NK-92 treated with Interleukin-12 subunit alpha and Interleukin-12 subunit beta, amount 100 ng/mL, for 24 hours (cell line): ENCODE measurements at regions not wholly inside any gene's neighbourhood (a gene's known extent, or its start where the extent isn't known, plus 50 kb on each side); places are given as distances from the start of the nearest gene placed in this dataset.

Source experiments
- DNase-seq: peaks from one replicate; lab custom pipeline; 2025; lab: John Stamatoyannopoulos, UW

- no peak for DNase-seq
Observed at GRCh38 chr11:76276781-76277155, 70.5 kb upstream of the WNT11 start.

- DNase-seq = no peak
Observed at GRCh38 chr11:76276046-76276780, 69.9 kb upstream of the WNT11 start.

GRCh38 chr11:76275446-76275845 is 69.1 kb upstream of the WNT11 start:
- DNase-seq = no peak

DNA sequence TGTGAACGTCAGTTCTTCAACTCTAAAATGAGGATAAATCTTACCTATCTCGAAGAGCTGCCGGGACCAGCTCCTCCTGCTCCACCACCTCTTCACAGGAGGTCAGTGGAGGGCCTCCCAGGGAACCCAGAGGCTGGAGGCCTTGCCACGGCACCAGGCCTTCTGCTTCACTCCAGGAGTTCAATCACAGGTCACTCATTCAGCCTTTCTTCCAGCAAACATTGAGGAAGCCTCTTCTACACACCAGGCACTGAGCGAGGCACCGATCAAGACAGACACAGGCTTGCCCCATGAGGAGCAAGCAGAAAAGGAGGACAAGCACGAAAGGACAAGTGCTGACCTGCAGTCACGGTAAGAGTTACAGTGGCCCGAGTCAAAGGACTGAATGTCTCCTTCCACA is 64.8 kb upstream of the WNT11 start:
- DNase-seq = no peak

DNA sequence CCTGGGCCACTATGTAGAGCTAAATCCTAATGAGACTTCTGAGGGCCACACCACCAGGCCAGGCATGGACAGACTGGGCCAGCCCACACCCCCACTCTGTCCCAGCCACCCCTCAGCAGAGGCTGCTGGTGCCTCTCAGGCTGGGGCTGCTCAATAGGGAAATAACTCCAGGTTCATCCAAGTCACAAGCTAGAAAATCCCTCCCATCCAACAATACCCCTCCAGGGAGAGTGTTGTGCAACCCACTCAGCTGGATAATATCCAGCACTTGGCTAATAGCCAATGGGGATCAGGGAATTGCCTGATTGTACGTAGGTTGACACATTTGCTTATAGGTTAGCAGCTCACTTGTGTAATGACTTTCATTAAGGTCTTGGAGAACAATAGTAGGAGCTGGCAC is 64.1 kb upstream of the WNT11 start:
- no peak for DNase-seq

- no peak for DNase-seq
Observed at GRCh38 chr11:76269661-76270261, 63.5 kb upstream of the WNT11 start.

GRCh38 chr11:76269247-76269646 is 62.9 kb upstream of the WNT11 start:
- no peak for DNase-seq

- no peak for DNase-seq
Observed at GRCh38 chr11:76268498-76268897, 62.2 kb upstream of the WNT11 start.

DNA sequence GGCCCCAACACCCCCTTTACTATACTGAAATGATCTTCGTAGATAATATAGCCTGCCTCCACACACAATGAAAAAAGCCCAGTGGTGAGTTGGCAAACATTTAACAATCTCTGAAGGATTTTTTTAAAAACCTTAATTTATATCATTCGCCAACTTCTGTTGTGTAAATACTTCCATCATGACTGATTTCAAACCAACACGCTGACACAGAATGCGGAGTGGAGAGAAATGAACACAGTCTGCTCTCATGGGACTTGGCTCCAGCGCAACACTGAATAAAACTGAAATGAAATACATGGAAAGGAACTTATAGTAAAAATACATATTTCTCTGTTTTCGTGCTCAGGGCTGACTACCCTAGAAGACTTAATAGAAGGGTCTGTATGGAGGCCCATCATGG is 61.3 kb upstream of the WNT11 start:
- no peak for DNase-seq

DNA sequence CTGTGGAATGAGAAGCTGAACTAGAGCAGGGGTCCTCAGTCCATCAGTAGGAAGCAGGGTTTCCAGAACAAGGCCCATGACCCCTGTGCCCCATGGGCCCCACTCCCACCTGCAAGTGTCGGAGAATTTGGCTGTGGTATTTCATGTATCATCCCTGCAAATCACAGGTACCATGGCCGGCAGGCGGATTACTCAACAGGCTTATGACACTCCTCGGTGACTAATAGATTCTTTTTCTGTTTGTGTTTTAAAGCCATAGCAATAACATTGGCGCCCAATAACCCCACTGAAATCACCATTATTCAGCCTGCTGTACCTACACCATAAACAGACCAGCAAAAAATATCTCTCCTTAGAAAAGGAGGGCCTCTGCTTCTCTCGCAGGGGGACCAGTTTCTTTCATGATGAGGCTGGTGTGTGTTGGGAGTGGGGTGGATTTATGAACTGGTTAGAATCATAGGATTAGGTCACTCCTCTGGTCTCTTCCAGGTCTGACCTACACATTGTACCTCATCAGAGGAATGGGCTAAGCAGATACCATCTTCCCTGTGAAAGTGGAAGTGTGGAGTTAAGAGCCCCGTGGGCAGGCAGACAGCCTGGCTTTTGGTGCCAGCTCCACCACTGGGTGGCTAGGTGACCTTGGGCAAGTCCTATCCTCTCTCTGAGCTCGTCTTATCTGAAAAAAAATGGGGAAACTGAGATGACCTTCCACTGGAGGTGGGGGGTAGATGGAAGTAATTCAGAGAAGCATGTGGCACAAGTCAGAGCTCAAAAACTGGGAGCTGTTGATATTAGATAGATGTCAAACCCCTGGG is 60.2 kb upstream of the WNT11 start:
- DNase-seq = peak; percentile 20

DNA sequence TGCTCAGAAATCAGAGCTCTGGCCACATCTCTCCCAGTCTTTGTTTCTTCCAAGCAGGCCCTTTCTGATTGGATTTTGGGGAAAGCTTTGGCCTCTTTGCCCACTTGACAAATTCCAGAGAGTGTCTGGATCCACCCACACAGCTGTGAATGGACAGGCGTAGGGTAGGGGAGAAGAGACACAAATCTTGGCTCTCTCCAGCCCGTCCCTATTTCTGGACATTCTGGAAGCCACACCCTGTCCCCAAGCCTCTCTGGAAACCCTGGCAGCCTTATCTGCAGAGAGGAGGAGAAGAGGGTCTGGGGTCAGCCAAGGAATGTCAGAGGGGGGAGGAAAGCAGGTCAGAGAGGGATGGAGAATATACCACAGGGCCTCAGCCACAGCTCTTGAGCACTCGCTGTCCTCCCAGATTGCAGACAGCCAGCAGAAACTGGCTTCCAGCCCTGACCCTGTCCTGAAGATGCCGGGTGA is 59.5 kb upstream of the WNT11 start:
- DNase-seq = no peak

- no peak for DNase-seq
Observed at GRCh38 chr11:76263657-76264056, 57.4 kb upstream of the WNT11 start.

DNA sequence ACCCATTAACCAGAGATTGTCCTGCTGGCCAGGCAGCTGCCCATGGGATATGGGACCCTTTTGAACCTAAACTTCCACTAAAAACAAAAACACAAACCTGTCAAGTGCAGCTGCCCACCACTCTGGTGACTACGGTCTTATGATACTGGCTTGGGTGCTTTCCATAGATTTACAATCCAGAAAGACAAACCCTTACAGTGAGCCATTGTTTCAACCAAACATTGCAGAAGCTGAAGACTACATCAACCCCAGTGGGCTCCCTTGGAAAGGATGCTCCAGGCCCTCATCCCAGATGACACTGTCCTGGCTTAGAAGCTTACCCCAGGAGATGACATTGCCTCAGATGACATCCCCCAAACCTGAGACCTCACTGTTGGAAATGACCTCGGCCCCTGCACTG is 56.9 kb upstream of the WNT11 start:
- DNase-seq = no peak

- DNase-seq = no peak
Observed at GRCh38 chr11:76260296-76260925, 54.1 kb upstream of the WNT11 start.

DNA sequence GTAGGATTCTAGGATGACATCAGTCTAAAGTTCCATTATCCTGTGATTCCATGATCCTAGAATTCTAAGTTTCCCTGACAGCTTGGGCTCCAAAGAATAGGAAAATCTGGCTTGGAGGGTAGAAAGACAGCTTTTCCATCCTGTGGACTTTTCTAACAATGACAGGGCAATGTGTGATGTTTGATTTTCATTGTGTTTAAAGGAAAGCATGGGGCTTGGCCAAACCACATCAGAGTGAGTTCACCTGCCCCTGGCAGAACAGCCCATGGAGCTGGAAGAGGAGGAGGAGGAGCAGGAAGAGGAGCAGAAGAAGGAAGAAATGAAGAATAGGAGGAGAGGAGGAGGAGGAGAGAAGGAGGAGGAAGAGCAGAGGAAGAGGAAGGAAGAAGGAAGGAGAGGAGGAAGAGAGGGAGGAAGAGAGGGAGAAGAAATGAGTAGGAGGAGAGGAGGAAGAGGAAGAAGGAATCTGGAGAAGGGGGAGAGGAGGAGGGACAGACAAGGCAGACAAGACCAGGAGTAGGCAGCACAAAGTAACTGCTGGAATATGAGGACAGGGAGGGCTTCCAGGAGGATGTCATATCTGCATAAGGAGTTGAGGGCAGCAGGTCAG is 53.1 kb upstream of the WNT11 start:
- no peak for DNase-seq

DNA sequence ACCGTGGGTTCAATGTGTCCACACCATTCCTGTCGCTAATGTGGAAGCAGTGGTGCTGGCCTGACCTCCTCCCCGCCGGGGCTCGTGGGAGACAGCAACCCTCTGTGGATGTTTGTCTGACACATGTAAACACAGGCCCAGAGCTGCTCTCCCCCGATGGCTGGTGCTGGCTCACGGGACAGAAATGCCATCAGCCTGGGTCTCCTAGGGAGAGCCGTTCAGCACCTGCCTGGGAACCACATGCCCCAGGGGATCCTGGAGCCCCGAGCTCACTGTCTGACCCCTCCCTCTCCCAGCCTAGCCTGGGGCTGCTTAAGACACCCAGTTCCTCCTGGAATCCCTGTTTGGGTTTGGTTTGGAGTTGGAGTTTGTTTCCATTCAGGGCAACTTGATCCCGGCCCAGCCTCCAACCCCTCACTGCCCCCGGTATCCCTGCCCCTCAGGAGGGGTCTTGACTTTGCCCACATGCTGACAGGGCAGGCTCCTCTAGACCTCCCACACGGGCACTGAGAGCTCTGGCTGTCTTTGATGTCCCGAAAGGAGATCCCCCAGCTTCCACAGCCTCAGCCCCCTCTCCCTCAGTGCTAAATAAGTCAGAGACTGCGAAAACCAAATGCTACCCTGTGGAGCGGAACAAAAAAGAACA is 50.9 kb upstream of the WNT11 start:
- no peak for DNase-seq

DNA sequence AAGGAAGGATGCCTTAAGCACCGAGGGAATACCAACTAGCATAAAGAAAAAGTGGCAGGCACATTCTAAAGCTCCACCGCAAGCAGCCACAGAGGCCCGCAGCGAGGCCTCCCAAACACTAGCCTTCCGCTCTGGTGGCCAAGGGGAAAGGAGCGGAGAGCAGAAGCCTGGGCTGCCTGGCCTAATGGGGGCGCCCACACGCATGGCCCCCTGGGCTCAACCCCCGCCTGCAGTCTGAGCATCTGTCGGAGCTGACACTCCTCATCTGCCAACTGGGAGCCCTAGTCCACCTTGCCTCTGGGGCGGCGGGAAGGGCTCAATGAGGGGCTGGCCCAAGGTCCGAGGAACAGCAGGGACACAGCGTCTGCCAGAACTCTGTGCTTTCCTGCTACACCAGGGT is 50.1 kb upstream of the WNT11 start:
- DNase-seq = no peak
